HG02885 (cell line): ENCODE measurements at regions not wholly inside any gene's neighbourhood (a gene's known extent, or its start where the extent isn't known, plus 50 kb on each side); places are given as distances from the start of the nearest gene placed in this dataset.
A peak's percentile ranks its signal among the peaks of the same experiment; 100 is the strongest.

Source experiments
- ATAC-seq: cut with Tn5 transposase; IDR thresholded peaks from one replicate; pipeline ENCODE4 v1.9.1; 2021; ENCODE audit warnings: mild to moderate bottlenecking; ENCODE audit not compliant: unreplicated experiment, poor library complexity

GRCh38 chr12:88251798-88252197, 109.7 kb downstream of the TMTC3 start:
- ATAC-seq = no peak

- ATAC-seq = no peak
Observed at GRCh38 chr12:88253371-88253978, 111.4 kb downstream of the TMTC3 start.

- ATAC-seq = no peak
Observed at GRCh38 chr12:88255224-88255623, 113.1 kb downstream of the TMTC3 start.

GRCh38 chr12:88255847-88256246, 113.7 kb downstream of the TMTC3 start:
- no peak for ATAC-seq

- no peak for ATAC-seq
Observed at GRCh38 chr12:88258396-88258795, 116.3 kb downstream of the TMTC3 start.

GRCh38 chr12:88266806-88267360, 124.8 kb downstream of the TMTC3 start:
- no peak for ATAC-seq

GRCh38 chr12:88267630-88268029, 125.5 kb downstream of the TMTC3 start:
- ATAC-seq = no peak

- ATAC-seq = no peak
Observed at GRCh38 chr12:88272456-88272855, 130.3 kb downstream of the TMTC3 start.

- ATAC-seq = no peak
Observed at GRCh38 chr12:88273450-88273849, 131.3 kb downstream of the TMTC3 start.

- no peak for ATAC-seq
Observed at GRCh38 chr12:88273875-88274274, 131.8 kb downstream of the TMTC3 start.

- no peak for ATAC-seq
Observed at GRCh38 chr12:88291498-88292131, 149.5 kb downstream of the TMTC3 start.

GRCh38 chr12:88298014-88298682, 156.0 kb downstream of the TMTC3 start:
- no peak for ATAC-seq

- ATAC-seq = peak; percentile 28
Observed at GRCh38 chr12:88298761-88299242, 156.7 kb downstream of the TMTC3 start.

- peak; percentile 94 for ATAC-seq
Observed at GRCh38 chr12:88299567-88300101, 157.5 kb downstream of the TMTC3 start.

- ATAC-seq = no peak
Observed at GRCh38 chr12:88300931-88301330, 158.8 kb downstream of the TMTC3 start.

- ATAC-seq = no peak
Observed at GRCh38 chr12:88303335-88303734, 161.2 kb downstream of the TMTC3 start.

- ATAC-seq = no peak
Observed at GRCh38 chr12:88305254-88305890, 163.3 kb downstream of the TMTC3 start.

- ATAC-seq = no peak
Observed at GRCh38 chr12:88306471-88307069, 164.5 kb downstream of the TMTC3 start.

GRCh38 chr12:88307961-88308360, 165.9 kb downstream of the TMTC3 start:
- ATAC-seq = no peak

GRCh38 chr12:88308825-88309224, 166.7 kb downstream of the TMTC3 start:
- ATAC-seq = no peak
